Endothelial cell of umbilical vein (primary cell): ENCODE measurements at regions not wholly inside any gene's neighbourhood (a gene's known extent, or its start where the extent isn't known, plus 50 kb on each side); places are given as distances from the start of the nearest gene placed in this dataset.

Experiments
- BruUV-seq: library from RNA; stranded (reverse); fragments of 400-500 nt; replicated peaks from 2 replicates; lab custom pipeline; 2021; lab: Mats Ljungman, UMichigan
- CTCF ChIA-PET: fragments of 300-600, 350-600 bp; sonication (Branson Sonifier 250); formaldehyde crosslinking; loops from one replicate; lab custom pipeline; 2021; ENCODE audit warnings: antibody characterized with exemption, inconsistent platforms; lab: Charles Lee
- POLR2A ChIA-PET: fragments of 300-600, 350-600 bp; sonication (Branson Sonifier 250); formaldehyde crosslinking; loops from one replicate; lab custom pipeline; 2021; ENCODE audit warnings: antibody characterized with exemption, inconsistent platforms; lab: Charles Lee
- DNase-seq: peaks from one replicate; pipeline ENCODE4 v3.0.0-alpha.2; 2011; ENCODE audit warnings: low read depth, low spot score
- FAIRE-seq: peaks from 2 replicates; lab custom pipeline; 2011; peaks lifted over from hg19 to GRCh38; lab: Jason Lieb, UNC
- H2AFZ ChIP-seq: 2 replicates; pipeline ENCODE4 v1.6.0; 2012; ENCODE audit warnings: low read depth, low read length, control low read depth, inconsistent platforms
- H3K27ac ChIP-seq: 2 replicates; pipeline ENCODE4 v1.5.1; 2011; ENCODE audit warnings: low read depth, mild to moderate bottlenecking, control low read depth, low read length, moderate library complexity; ENCODE audit not compliant: insufficient read depth
- H3K27me3 ChIP-seq, 2 experiments: 2 replicates each; pipeline versions ENCODE4 v1.6.0 to v1.6.1; 2011; ENCODE audit warnings: low read length in 2 of 2, mixed read lengths in 1 of 2; ENCODE audit not compliant: control insufficient read depth in 2 of 2, insufficient read depth in 2 of 2
- H3K36me3 ChIP-seq, 2 experiments: 2 replicates in 1 of 2; 3 replicates in 1 of 2; pipeline ENCODE4 v1.5.1; 2011; ENCODE audit warnings: low read length in 2 of 2, mild to moderate bottlenecking in 1 of 2, moderate library complexity in 1 of 2; ENCODE audit not compliant: control insufficient read depth in 2 of 2, insufficient read depth in 2 of 2; ENCODE audit errors: extremely low read depth in 1 of 2
- H3K4me1 ChIP-seq: 3 replicates; pipeline ENCODE4 v1.5.1; 2011; ENCODE audit warnings: mild to moderate bottlenecking, low read length; ENCODE audit not compliant: control insufficient read depth, insufficient read depth; ENCODE audit errors: extremely low read depth
- H3K4me2 ChIP-seq: 2 replicates; pipeline ENCODE4 v1.6.1; 2011; ENCODE audit warnings: low read length, control low read depth, mixed read lengths; ENCODE audit not compliant: insufficient read depth
- H3K4me3 ChIP-seq, 3 experiments: fragments of 200-600 bp in 1 of 3; sonication (generic), shearing (Covaris generic) in 1 of 3; replicated peaks in 1 of 3; 2 replicates each; pipeline ENCODE4 v1.5.1; 2011 to 2016; ENCODE audit warnings: control low read depth in 3 of 3, low read length in 3 of 3, mild to moderate bottlenecking in 2 of 3, inconsistent platforms in 1 of 3, low read depth in 1 of 3, moderate library complexity in 1 of 3; ENCODE audit not compliant: insufficient read depth in 1 of 3
- H3K79me2 ChIP-seq: 2 replicates; pipeline ENCODE4 v1.6.0; 2012; ENCODE audit warnings: low read length, inconsistent platforms; ENCODE audit not compliant: control insufficient read depth, insufficient read depth
- H3K9ac ChIP-seq: replicated peaks from 2 replicates; pipeline ENCODE3; 2011; ENCODE audit warnings: low read length, control low read depth; ENCODE audit not compliant: insufficient read depth; ENCODE audit errors: extremely low read depth
- H3K9me1 ChIP-seq: replicated peaks from 3 replicates; pipeline ENCODE4 v1.6.0; 2011; ENCODE audit warnings: mild to moderate bottlenecking, low read length; ENCODE audit not compliant: control insufficient read depth, insufficient read depth; ENCODE audit errors: extremely low read depth
- H3K9me3 ChIP-seq: replicated peaks from 2 replicates; pipeline ENCODE4 v1.5.1; 2012; ENCODE audit warnings: low read length, inconsistent platforms; ENCODE audit not compliant: control insufficient read depth, insufficient read depth
- H4K20me1 ChIP-seq: replicated peaks from 2 replicates; pipeline ENCODE3; 2011; ENCODE audit warnings: mild to moderate bottlenecking, low read length; ENCODE audit not compliant: control insufficient read depth, insufficient read depth; ENCODE audit errors: extremely low read depth
- EZH2 ChIP-seq: IDR thresholded peaks from 2 replicates; pipeline ENCODE4 v1.6.1; 2012; ENCODE audit warnings: borderline replicate concordance, low read depth, mild to moderate bottlenecking, moderate library complexity, low read length, inconsistent platforms; ENCODE audit not compliant: severe bottlenecking
- FOS ChIP-seq: IDR thresholded peaks from 2 replicates; pipeline ENCODE4 v1.6.1; 2011; ENCODE audit warnings: mild to moderate bottlenecking, low read length, moderate library complexity, borderline replicate concordance; ENCODE audit not compliant: insufficient read depth
- GATA2 ChIP-seq: IDR thresholded peaks from 2 replicates; pipeline ENCODE4 v1.7.0; 2011; ENCODE audit warnings: low read depth, mild to moderate bottlenecking, moderate library complexity, mixed read lengths, low read length; ENCODE audit not compliant: insufficient read length, insufficient read depth
- JUN ChIP-seq: IDR thresholded peaks from 2 replicates; pipeline ENCODE4 v1.6.1; 2011; ENCODE audit warnings: borderline replicate concordance, low read depth; ENCODE audit not compliant: insufficient read length, insufficient read depth
- MYC ChIP-seq: IDR thresholded peaks from one replicate; pipeline ENCODE4 v1.6.1; 2011; ENCODE audit warnings: mild to moderate bottlenecking, low read depth, low read length
- POLR2A ChIP-seq: IDR thresholded peaks from 2 replicates; pipeline ENCODE4 v1.6.1; 2012; ENCODE audit warnings: low read depth, mild to moderate bottlenecking, control low read depth, low read length
- POLR2AphosphoS5 ChIP-seq: IDR thresholded peaks from 2 replicates; pipeline ENCODE4 v1.6.1; 2012; ENCODE audit warnings: low read depth, mild to moderate bottlenecking, control low read depth, low read length, moderate library complexity; ENCODE audit not compliant: insufficient read depth
- dilution Hi-C: fragments of 300-500 bp; cut with MboI; formaldehyde crosslinking; loops from one replicate; pipeline ENCODE4 v1.15.0; 2019; ENCODE audit warnings: low sequenced_read_pairs; ENCODE audit not compliant: extremely low pct_ligation_motif_present
- intact Hi-C: fragments of 100-400 bp; cut with micrococcal nuclease; formaldehyde crosslinking; loops from one replicate; pipeline ENCODE4 v1.10.0; 2022
- TF ChIP-seq, protein P1 (sequence below), 2 donors: IDR thresholded peaks; 1 replicate in 1 of 2; 2 replicates in 1 of 2; pipeline ENCODE4 v1.5.1; 2011; ENCODE audit warnings: low read length in 2 of 2, mild to moderate bottlenecking in 2 of 2, moderate library complexity in 2 of 2, control low read depth in 1 of 2, inconsistent platforms in 1 of 2, low read depth in 1 of 2; ENCODE audit not compliant: insufficient read depth in 1 of 2; ENCODE audit errors: extremely low read depth in 1 of 2
- TF ChIP-seq, protein P2 (sequence below): IDR thresholded peaks from 2 replicates; pipeline ENCODE4 v1.6.1; 2011; ENCODE audit not compliant: insufficient read depth, insufficient read length

DNA sequence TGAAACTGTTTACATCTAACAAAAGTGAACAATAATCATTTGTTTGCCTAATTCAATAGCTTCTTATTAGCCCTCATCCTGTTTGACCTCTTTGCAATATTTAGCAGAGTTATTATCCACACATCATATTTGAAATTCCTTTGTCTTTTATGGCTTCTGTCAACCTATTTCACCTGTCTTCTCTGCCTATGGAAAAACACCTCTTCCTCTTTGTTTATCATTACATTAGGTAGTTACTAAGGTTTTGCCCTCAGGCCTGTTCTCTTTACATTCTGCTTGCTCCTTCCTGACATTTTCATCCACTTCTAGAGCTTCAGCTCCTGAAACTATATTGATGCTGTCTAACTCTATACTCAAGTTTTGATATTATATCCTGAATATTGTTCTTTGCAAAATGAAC is 183.0 kb downstream of the SUCNR1 start:
- H3K9ac ChIP-seq: no peak overlapping the region
- no peak overlapping the region for H3K27ac ChIP-seq
- ChIA-PET CTCF (interaction anchor here (1.6 kb wide), 1 partner anchor 9 kb away, joined by 4 read pairs; no protein-coding TSS in a partner anchor), POLR2A (no interaction called here)
- BruUV-seq: no TSS peak
- dilution Hi-C loops: no loop called here
- no peak overlapping the region for H3K4me2 ChIP-seq
- FAIRE-seq: no peak
- intact Hi-C loops: no loop called here
- no peak overlapping the region for H3K4me3 ChIP-seq
- TF ChIP-seq, protein P1, sequence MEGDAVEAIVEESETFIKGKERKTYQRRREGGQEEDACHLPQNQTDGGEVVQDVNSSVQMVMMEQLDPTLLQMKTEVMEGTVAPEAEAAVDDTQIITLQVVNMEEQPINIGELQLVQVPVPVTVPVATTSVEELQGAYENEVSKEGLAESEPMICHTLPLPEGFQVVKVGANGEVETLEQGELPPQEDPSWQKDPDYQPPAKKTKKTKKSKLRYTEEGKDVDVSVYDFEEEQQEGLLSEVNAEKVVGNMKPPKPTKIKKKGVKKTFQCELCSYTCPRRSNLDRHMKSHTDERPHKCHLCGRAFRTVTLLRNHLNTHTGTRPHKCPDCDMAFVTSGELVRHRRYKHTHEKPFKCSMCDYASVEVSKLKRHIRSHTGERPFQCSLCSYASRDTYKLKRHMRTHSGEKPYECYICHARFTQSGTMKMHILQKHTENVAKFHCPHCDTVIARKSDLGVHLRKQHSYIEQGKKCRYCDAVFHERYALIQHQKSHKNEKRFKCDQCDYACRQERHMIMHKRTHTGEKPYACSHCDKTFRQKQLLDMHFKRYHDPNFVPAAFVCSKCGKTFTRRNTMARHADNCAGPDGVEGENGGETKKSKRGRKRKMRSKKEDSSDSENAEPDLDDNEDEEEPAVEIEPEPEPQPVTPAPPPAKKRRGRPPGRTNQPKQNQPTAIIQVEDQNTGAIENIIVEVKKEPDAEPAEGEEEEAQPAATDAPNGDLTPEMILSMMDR (IDR thresholded peaks at IDR 0.05; ENCODE audit: extremely low read depth in 1 of 2, insufficient read depth in 1 of 2, low read depth in 1 of 2, low read length in 2 of 2): no peak
- TF ChIP-seq MYC (no peak), POLR2AphosphoS5 (no peak), EZH2 (no peak), FOS (no peak), POLR2A (no peak), JUN (no peak), GATA2 (no peak)
- TF ChIP-seq, protein P2, sequence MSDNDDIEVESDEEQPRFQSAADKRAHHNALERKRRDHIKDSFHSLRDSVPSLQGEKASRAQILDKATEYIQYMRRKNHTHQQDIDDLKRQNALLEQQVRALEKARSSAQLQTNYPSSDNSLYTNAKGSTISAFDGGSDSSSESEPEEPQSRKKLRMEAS: no peak
- H3K36me3 ChIP-seq: no peaks in the 10 kb centered on the region
- H2AFZ ChIP-seq: no peak overlapping the region
- H3K9me3 ChIP-seq: no peaks in the 10 kb centered on the region
- H3K9me1 ChIP-seq: no peaks in the 10 kb centered on the region
- H4K20me1 ChIP-seq: no peaks in the 10 kb centered on the region
- no peaks in the 10 kb centered on the region for H3K79me2 ChIP-seq
- no peak for DNase-seq
- no peaks in the 10 kb centered on the region for H3K27me3 ChIP-seq
- H3K4me1 ChIP-seq: no peaks in the 10 kb centered on the region
